H7 (cell line): ENCODE measurements at regions not wholly inside any gene's neighbourhood (a gene's known extent, or its start where the extent isn't known, plus 50 kb on each side); places are given as distances from the start of the nearest gene placed in this dataset.

Experiments used
- DNase-seq: peaks from one replicate; pipeline ENCODE4 v3.0.0; 2012
- H3K27me3 ChIP-seq: 2 replicates; pipeline ENCODE4 v1.6.0; 2011; ENCODE audit warnings: mild to moderate bottlenecking, low read length; ENCODE audit not compliant: control insufficient read depth, insufficient read depth
- H3K36me3 ChIP-seq: replicated peaks from 2 replicates; pipeline ENCODE4 v1.5.1; 2011; ENCODE audit warnings: low read length; ENCODE audit not compliant: control insufficient read depth, insufficient read depth
- H3K4me3 ChIP-seq: 2 replicates; pipeline ENCODE4 v1.5.1; 2011; ENCODE audit warnings: low read depth, mild to moderate bottlenecking, control low read depth, low read length, moderate library complexity; ENCODE audit not compliant: insufficient read depth

DNA sequence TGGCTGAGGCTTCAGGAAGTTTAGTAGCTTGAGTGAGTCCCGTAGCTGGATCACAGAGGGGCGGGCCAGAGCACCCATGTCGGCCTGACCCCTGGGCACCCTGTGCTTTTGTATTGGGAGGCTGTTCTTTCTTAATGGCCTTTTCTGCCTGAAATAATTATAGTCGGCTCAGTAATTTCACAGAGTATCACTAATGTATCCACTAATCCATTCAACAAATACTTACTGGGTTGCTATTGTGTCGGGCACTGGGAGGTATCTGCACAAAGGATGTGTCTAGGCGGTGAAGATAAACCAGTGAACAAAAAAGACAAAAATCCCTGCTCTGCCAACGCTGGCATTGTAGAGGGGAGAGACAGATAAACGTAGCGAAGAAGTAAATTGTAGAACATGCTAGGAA, 318.6 kb downstream of the FOXL1 start:
- DNase-seq: no peak
- no peaks in the 10 kb centered on the region for H3K36me3 ChIP-seq
- no peak overlapping the region for H3K4me3 ChIP-seq
- H3K27me3 ChIP-seq: no peaks in the 10 kb centered on the region

GRCh38 chr16:86897486-86897885, 319.1 kb downstream of the FOXL1 start:
- no peak for DNase-seq

DNA sequence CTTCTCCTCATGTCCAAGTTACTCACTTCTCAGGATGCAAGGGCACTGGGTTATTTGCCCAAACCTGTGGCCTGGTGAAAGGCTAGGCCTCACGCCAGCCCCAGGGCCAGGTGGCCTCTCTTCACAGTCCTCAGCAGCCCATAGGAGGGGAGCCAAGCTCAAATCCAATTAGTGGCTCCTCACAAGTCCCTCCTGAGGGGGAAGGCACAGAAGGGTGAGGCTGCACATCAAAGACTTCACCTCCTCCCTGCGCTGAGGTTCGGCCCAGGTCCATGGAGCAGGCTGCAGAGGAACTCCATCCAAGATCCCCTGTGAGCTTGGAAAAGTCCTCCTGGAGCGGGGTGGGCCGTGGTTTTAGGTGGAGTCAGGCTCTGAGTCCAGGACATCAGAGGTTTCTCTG, 320.0 kb downstream of the FOXL1 start:
- Histone ChIP-seq H3K4me3 (no peak overlapping the region), H3K36me3 (no peaks in the 10 kb centered on the region), H3K27me3 (no peaks in the 10 kb centered on the region; the same call in 1 of the 2 replicates)
- no peak for DNase-seq

More at GRCh38 chr16:86897486-86897885, 319.1 kb downstream of the FOXL1 start:
- no peaks in the 10 kb centered on the region for H3K27me3 ChIP-seq
- no peaks in the 10 kb centered on the region for H3K36me3 ChIP-seq
- H3K4me3 ChIP-seq: no peak overlapping the region

- Histone ChIP-seq H3K27me3 (no peaks in the 10 kb centered on the region; the same call in 1 of the 2 replicates), H3K4me3 (no peak overlapping the region), H3K36me3 (no peaks in the 10 kb centered on the region)
- no peak for DNase-seq
Observed at GRCh38 chr16:86899151-86899550, 320.8 kb downstream of the FOXL1 start.

GRCh38 chr16:86899757-86900156, 321.4 kb downstream of the FOXL1 start:
- no peaks in the 10 kb centered on the region for H3K36me3 ChIP-seq
- H3K27me3 ChIP-seq: no peaks in the 10 kb centered on the region; the same call in 1 of the 2 replicates
- DNase-seq: no peak
- H3K4me3 ChIP-seq: no peak overlapping the region

DNA sequence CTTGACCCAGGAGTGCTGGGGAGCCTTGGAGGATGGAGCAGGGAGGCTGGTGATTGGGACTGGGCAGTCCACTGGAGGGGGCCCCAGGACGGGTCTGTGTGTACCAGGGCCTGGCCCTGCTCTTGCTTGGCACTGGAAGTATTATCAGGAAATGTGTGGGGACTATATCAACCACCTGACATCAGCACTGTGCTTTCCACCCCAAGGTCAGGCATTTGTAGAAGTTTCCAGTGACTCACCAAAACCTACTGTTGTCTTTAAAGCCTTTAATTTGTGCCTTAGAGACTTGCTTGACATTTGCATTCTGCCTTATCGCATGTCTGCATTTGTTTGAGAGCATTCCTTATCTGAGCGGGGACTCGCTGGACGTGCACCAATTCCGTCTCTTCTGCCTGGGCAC, 323.1 kb downstream of the FOXL1 start:
- H3K4me3 ChIP-seq: no peak overlapping the region
- H3K27me3 ChIP-seq: no peaks in the 10 kb centered on the region; the same call in 1 of the 2 replicates
- H3K36me3 ChIP-seq: no peaks in the 10 kb centered on the region
- DNase-seq: no peak

- H3K4me3 ChIP-seq: no peak overlapping the region
- DNase-seq: no peak
- no peaks in the 10 kb centered on the region; the same call in 1 of the 2 replicates for H3K27me3 ChIP-seq
- H3K36me3 ChIP-seq: no peaks in the 10 kb centered on the region
Observed at GRCh38 chr16:86902656-86903001, 324.3 kb downstream of the FOXL1 start.

- no peaks in the 10 kb centered on the region; the same call in 1 of the 2 replicates for H3K27me3 ChIP-seq
- no peaks in the 10 kb centered on the region for H3K36me3 ChIP-seq
- no peak for DNase-seq
- no peak overlapping the region for H3K4me3 ChIP-seq
Observed at GRCh38 chr16:86903068-86903467, 324.7 kb downstream of the FOXL1 start.

- Histone ChIP-seq H3K36me3 (no peaks in the 10 kb centered on the region), H3K27me3 (no peaks in the 10 kb centered on the region; the same call in 1 of the 2 replicates), H3K4me3 (no peak overlapping the region)
- DNase-seq: no peak
Observed at GRCh38 chr16:86905302-86905701, 327.0 kb downstream of the FOXL1 start.

DNA sequence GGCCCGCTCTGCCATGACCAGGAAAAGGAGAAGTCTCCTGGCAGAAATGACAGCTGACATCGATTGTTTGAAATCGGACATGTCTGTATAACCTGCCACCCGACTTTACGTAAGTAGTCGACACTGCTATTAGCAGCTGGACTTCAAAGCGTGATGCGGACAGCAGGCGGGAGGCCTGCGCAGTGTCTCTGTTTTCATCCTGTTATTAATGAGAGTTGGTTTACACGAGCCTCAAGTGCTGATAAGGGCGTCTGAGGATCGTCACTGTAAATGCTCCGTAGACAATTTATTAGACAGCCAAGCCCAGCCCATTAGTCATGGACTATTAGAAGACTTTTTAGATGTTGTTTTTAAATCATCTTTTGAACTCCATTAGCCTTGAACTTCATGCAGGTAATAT, 328.3 kb downstream of the FOXL1 start:
- Histone ChIP-seq H3K4me3 (no peak overlapping the region), H3K36me3 (no peaks in the 10 kb centered on the region), H3K27me3 (no peaks in the 10 kb centered on the region; the same call in 1 of the 2 replicates)
- DNase-seq: no peak

GRCh38 chr16:86909359-86910160, 331.2 kb downstream of the FOXL1 start:
- no peak for DNase-seq
- H3K36me3 ChIP-seq: no peaks in the 10 kb centered on the region
- no peaks in the 10 kb centered on the region for H3K27me3 ChIP-seq
- H3K4me3 ChIP-seq: no peak overlapping the region

DNA sequence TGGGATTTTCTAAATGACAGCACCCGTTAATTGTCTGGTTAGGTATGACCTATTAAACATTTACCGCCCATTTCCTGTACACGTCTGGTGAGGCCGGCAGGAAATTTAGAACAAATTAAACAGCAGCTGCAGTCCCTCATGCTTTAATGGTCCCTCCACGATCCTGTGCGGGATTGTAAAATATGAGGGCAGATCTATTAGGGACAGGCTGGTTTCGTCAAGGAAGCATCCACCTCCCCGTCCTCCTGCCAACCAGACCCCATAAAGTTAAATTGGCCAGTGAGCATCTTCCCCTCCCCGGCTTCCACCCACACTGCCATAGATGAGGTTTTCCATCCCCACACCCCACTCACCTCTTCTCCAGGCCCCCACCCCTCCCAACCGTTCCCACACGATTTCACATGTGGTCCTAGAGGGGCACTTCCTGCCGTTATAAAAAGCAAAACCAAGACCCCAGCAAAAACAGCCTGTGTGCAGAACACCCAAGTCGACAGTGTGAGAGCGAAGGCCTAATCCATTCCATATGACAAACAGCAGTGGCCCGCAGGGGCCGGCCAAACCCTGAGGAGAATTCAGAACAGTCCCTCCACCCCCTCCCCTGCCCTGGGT, 331.9 kb downstream of the FOXL1 start:
- H3K27me3 ChIP-seq: no peaks in the 10 kb centered on the region
- DNase-seq: no peak
- H3K36me3 ChIP-seq: no peaks in the 10 kb centered on the region
- no peak overlapping the region for H3K4me3 ChIP-seq

GRCh38 chr16:86911437-86911958, 333.1 kb downstream of the FOXL1 start:
- Histone ChIP-seq H3K36me3 (no peaks in the 10 kb centered on the region), H3K27me3 (no peaks in the 10 kb centered on the region), H3K4me3 (no peak overlapping the region)
- DNase-seq: no peak

DNA sequence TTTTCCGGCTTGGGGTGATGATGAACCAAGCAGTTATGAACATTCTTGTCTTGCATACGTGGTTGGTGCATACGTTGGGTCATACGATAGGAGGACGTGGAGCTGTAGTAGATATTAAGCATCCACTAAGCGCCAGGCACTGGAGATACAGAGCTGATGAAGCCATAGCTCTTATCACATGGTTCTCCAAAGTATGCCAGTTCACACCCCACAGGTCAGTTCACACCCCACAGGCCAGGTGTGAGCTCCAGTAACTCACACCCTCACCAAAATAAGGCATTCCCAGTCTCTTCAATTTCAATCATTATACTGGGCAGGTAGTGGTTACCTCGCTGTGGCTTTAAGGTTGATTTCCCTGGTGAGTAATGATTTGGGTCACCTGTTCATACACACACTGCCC, 335.5 kb downstream of the FOXL1 start:
- no peak for DNase-seq
- no peak overlapping the region for H3K4me3 ChIP-seq
- no peaks in the 10 kb centered on the region for H3K27me3 ChIP-seq
- H3K36me3 ChIP-seq: no peaks in the 10 kb centered on the region
